NCI-H2081 (cell line): ENCODE measurements at regions not wholly inside any gene's neighbourhood (a gene's known extent, or its start where the extent isn't known, plus 50 kb on each side); places are given as distances from the start of the nearest gene placed in this dataset.

Experiments
- DNase-seq, 2 experiments: peaks; one replicate each; lab custom pipeline; 2025; lab: John Stamatoyannopoulos, UW

GRCh38 chr5:97405941-97406340 lies 222.9 kb upstream of the RIOK2 start:
- DNase-seq = no peak

GRCh38 chr5:97406946-97407676 lies 224.1 kb upstream of the RIOK2 start:
- DNase-seq = no peak

GRCh38 chr5:97408331-97408730 lies 225.3 kb upstream of the RIOK2 start:
- DNase-seq = no peak

GRCh38 chr5:97412959-97413358 lies 229.9 kb upstream of the RIOK2 start:
- no peak for DNase-seq

GRCh38 chr5:97417986-97418385 lies 234.9 kb upstream of the RIOK2 start:
- no peak for DNase-seq

- no peak for DNase-seq
These were observed 235.4 kb upstream of the RIOK2 start for GRCh38 chr5:97418462-97418861.

- DNase-seq = no peak
These were observed 237.6 kb upstream of the RIOK2 start for GRCh38 chr5:97420646-97421045.

- no peak for DNase-seq
These were observed 239.6 kb upstream of the RIOK2 start for GRCh38 chr5:97422678-97423077.

- DNase-seq = no peak
These were observed 242.5 kb upstream of the RIOK2 start for GRCh38 chr5:97425511-97425910.

GRCh38 chr5:97427235-97427634 lies 244.2 kb upstream of the RIOK2 start:
- no peak for DNase-seq

- DNase-seq = no peak
These were observed 251.0 kb upstream of the RIOK2 start for GRCh38 chr5:97434021-97434420.

- no peak for DNase-seq
These were observed 253.4 kb upstream of the RIOK2 start for GRCh38 chr5:97436405-97436804.

- no peak for DNase-seq
These were observed 260.7 kb upstream of the RIOK2 start for GRCh38 chr5:97443740-97444139.

- DNase-seq = no peak
These were observed 266.1 kb upstream of the RIOK2 start for GRCh38 chr5:97449172-97449571.

- DNase-seq = peak in 1 of 2 experiments; percentile 19
These were observed 269.6 kb upstream of the RIOK2 start for GRCh38 chr5:97452646-97453045.

- DNase-seq = peak in 1 of 2 experiments; percentile 6
These were observed 270.2 kb upstream of the RIOK2 start for GRCh38 chr5:97453263-97453662.

- DNase-seq = no peak
These were observed 271.0 kb upstream of the RIOK2 start for GRCh38 chr5:97454015-97454414.

- DNase-seq = no peak
These were observed 272.9 kb upstream of the RIOK2 start for GRCh38 chr5:97455996-97456395.

GRCh38 chr5:97458851-97459250 lies 275.8 kb upstream of the RIOK2 start:
- no peak for DNase-seq

- DNase-seq = no peak
These were observed 288.9 kb upstream of the RIOK2 start for GRCh38 chr5:97471951-97472350.

- no peak for DNase-seq
These were observed 292.8 kb upstream of the RIOK2 start for GRCh38 chr5:97475847-97476246.

- no peak for DNase-seq
These were observed 293.9 kb upstream of the RIOK2 start for GRCh38 chr5:97476852-97477534.

GRCh38 chr5:97478483-97478882 lies 295.4 kb upstream of the RIOK2 start:
- no peak for DNase-seq

- no peak for DNase-seq
These were observed 297.3 kb upstream of the RIOK2 start for GRCh38 chr5:97480313-97480712.
